Uterus (tissue), 2 donors: ENCODE measurements at regions not wholly inside any gene's neighbourhood (a gene's known extent, or its start where the extent isn't known, plus 50 kb on each side); places are given as distances from the start of the nearest gene placed in this dataset.

Source experiments
- CTCF ChIP-seq, 4 experiments: fragments of 200-600 bp in 2 of 4; fragments of 450-650 bp in 2 of 4; sonication (generic) in 2 of 4; IDR thresholded peaks; one replicate each; pipeline ENCODE4 v1.5.1; 2016 to 2019; ENCODE audit warnings: antibody characterized with exemption in 4 of 4, mild to moderate bottlenecking in 2 of 4, moderate library complexity in 1 of 4
- POLR2A ChIP-seq, 2 donors: fragments of 450-650 bp; IDR thresholded peaks; one replicate each; pipeline ENCODE4 v1.6.1; 2016; ENCODE audit warnings: antibody characterized with exemption in 2 of 2, mild to moderate bottlenecking in 1 of 2, moderate library complexity in 1 of 2

- TF ChIP-seq CTCF (IDR thresholded peaks at IDR 0.05) (no peak), POLR2A (IDR thresholded peaks at IDR 0.05) (no peak)
Measured at GRCh38 chr3:33926998-33927605, 128.7 kb downstream of the PDCD6IP start.
